OCI-LY1 (cell line): ENCODE measurements at regions not wholly inside any gene's neighbourhood (a gene's known extent, or its start where the extent isn't known, plus 50 kb on each side); places are given as distances from the start of the nearest gene placed in this dataset.

Source experiments
- H2AFZ ChIP-seq: fragments of 200-600 bp; sonication (generic), shearing (Covaris generic); 2 replicates; pipeline ENCODE4 v1.6.0; 2014; ENCODE audit warnings: antibody characterized with exemption, mild to moderate bottlenecking, low read length
- H3F3A ChIP-seq: fragments of 200-600 bp; sonication (generic), shearing (Covaris generic); 2 replicates; pipeline ENCODE4 v1.6.0; 2014; ENCODE audit warnings: mild to moderate bottlenecking, antibody characterized with exemption, low read length, moderate library complexity; ENCODE audit not compliant: insufficient read depth
- H3K27ac ChIP-seq: fragments of 200-600 bp; sonication (generic); 2 replicates; pipeline ENCODE4 v1.5.1; 2014; ENCODE audit warnings: low read length, mixed run types, mild to moderate bottlenecking, low read depth; ENCODE audit not compliant: poor library complexity, severe bottlenecking
- H3K27me3 ChIP-seq: fragments of 200-600 bp; sonication (generic); 2 replicates; pipeline ENCODE4 v1.6.0; 2014; ENCODE audit warnings: antibody characterized with exemption, mild to moderate bottlenecking, low read length, moderate library complexity; ENCODE audit not compliant: insufficient read depth
- H3K36me3 ChIP-seq: fragments of 200-600 bp; sonication (generic); 2 replicates; pipeline ENCODE4 v1.6.1; 2014; ENCODE audit warnings: mild to moderate bottlenecking, antibody characterized with exemption, low read length, moderate library complexity, mixed read lengths; ENCODE audit not compliant: insufficient read depth
- H3K4me1 ChIP-seq: fragments of 200-600 bp; sonication (generic); 2 replicates; pipeline ENCODE4 v1.5.1; 2014; ENCODE audit warnings: mild to moderate bottlenecking, low read length, moderate library complexity; ENCODE audit not compliant: insufficient read depth, severe bottlenecking
- H3K4me2 ChIP-seq: fragments of 200-600 bp; sonication (generic), shearing (Covaris generic); 2 replicates; pipeline ENCODE4 v1.6.1; 2014; ENCODE audit warnings: low read length
- H3K4me3 ChIP-seq: fragments of 200-600 bp; sonication (generic); 2 replicates; pipeline ENCODE4 v1.5.1; 2014; ENCODE audit warnings: low read length, low read depth, mild to moderate bottlenecking, mixed read lengths; ENCODE audit not compliant: poor library complexity, severe bottlenecking
- H3K79me2 ChIP-seq: fragments of 200-600 bp; shearing (Covaris generic); 2 replicates; pipeline ENCODE4 v1.6.1; 2016; ENCODE audit warnings: mixed run types, low read length, mixed read lengths; ENCODE audit not compliant: insufficient read depth
- H3K9ac ChIP-seq: fragments of 200-600 bp; sonication (generic), shearing (Covaris generic); 2 replicates; pipeline ENCODE4 v1.6.1; 2014; ENCODE audit warnings: mild to moderate bottlenecking, low read length, mixed read lengths
- H3K9me2 ChIP-seq: fragments of 200-600 bp; sonication (generic), shearing (Covaris generic); 2 replicates; pipeline ENCODE4 v1.6.1; 2014; ENCODE audit warnings: low read depth, mild to moderate bottlenecking, low read length, mixed read lengths
- H3K9me3 ChIP-seq: fragments of 200-600 bp; shearing (Covaris generic); 2 replicates; pipeline ENCODE4 v1.6.1; 2014; ENCODE audit warnings: low read length, mixed read lengths
- H4K20me1 ChIP-seq: fragments of 200-600 bp; sonication (generic), shearing (Covaris generic); 2 replicates; pipeline ENCODE4 v1.6.0; 2016; ENCODE audit warnings: mild to moderate bottlenecking, low read length; ENCODE audit not compliant: insufficient read depth
- EZH2 ChIP-seq: fragments of 200-600 bp; sonication (generic), shearing (Covaris generic); IDR thresholded peaks from 2 replicates; pipeline ENCODE4 v1.8.0; 2017; ENCODE audit warnings: borderline replicate concordance, mixed run types, mild to moderate bottlenecking, antibody characterized with exemption, low read length, moderate library complexity, mixed read lengths
- TF ChIP-seq, protein P1 (sequence below): fragments of 200-600 bp; sonication (generic), shearing (Covaris generic); IDR thresholded peaks from 2 replicates; pipeline ENCODE4 v1.5.1; 2017; ENCODE audit warnings: mild to moderate bottlenecking, antibody characterized with exemption, low read length, moderate library complexity, mixed read lengths

DNA sequence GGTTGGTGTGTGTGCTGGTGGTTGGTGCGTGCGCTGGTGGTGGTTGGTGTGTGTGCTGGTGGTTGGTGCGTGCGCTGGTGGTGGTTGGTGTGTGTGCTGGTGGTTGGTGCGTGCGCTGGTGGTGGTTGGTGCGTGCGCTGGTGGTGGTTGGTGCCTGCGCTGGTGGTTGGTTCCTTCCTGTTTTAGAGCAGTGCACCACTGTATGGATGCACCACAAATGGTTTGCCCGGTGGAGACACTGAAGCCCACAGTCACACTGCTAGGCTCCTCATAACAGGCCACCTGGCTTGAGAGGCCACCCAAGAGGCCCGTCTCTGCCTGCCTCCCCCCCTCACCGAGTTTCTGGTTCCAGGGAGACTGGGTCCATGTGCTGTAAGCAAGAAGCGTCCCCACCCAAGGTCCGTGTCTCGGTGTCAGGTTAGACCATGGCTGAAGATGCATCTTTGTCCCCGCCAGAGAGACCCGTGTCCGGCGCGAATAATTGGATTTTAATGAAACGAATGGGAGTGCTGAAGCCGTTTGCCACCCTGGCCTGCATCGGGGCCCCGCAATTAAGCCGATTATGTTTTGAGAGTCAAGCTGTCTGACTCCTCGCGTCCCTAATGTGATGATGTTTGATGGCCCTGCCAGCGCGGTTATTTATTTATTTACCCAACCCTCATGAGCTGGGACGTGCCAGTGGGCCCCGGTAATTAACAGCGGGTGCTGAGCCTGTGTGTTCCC is 161.3 kb upstream of the GSE1 start:
- Histone ChIP-seq H3K36me3 (no peaks in the 10 kb centered on the region), H3K9me2 (no peaks in the 10 kb centered on the region), H4K20me1 (no peaks in the 10 kb centered on the region), H3K9ac (no peak overlapping the region), H3K79me2 (no peaks in the 10 kb centered on the region), H3K27me3 (no peaks in the 10 kb centered on the region; the same call in 1 of the 2 replicates), H3F3A (no peaks in the 10 kb centered on the region), H2AFZ (no peak overlapping the region), H3K4me3 (no peak overlapping the region), H3K4me1 (peaks cover 33% of the 10 kb centered on the region), H3K27ac (no peak overlapping the region), H3K9me3 (no peaks in the 10 kb centered on the region), H3K4me2 (no peak overlapping the region)
- TF ChIP-seq, protein P1, sequence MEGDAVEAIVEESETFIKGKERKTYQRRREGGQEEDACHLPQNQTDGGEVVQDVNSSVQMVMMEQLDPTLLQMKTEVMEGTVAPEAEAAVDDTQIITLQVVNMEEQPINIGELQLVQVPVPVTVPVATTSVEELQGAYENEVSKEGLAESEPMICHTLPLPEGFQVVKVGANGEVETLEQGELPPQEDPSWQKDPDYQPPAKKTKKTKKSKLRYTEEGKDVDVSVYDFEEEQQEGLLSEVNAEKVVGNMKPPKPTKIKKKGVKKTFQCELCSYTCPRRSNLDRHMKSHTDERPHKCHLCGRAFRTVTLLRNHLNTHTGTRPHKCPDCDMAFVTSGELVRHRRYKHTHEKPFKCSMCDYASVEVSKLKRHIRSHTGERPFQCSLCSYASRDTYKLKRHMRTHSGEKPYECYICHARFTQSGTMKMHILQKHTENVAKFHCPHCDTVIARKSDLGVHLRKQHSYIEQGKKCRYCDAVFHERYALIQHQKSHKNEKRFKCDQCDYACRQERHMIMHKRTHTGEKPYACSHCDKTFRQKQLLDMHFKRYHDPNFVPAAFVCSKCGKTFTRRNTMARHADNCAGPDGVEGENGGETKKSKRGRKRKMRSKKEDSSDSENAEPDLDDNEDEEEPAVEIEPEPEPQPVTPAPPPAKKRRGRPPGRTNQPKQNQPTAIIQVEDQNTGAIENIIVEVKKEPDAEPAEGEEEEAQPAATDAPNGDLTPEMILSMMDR = no peak
- TF ChIP-seq EZH2 = no peak

DNA sequence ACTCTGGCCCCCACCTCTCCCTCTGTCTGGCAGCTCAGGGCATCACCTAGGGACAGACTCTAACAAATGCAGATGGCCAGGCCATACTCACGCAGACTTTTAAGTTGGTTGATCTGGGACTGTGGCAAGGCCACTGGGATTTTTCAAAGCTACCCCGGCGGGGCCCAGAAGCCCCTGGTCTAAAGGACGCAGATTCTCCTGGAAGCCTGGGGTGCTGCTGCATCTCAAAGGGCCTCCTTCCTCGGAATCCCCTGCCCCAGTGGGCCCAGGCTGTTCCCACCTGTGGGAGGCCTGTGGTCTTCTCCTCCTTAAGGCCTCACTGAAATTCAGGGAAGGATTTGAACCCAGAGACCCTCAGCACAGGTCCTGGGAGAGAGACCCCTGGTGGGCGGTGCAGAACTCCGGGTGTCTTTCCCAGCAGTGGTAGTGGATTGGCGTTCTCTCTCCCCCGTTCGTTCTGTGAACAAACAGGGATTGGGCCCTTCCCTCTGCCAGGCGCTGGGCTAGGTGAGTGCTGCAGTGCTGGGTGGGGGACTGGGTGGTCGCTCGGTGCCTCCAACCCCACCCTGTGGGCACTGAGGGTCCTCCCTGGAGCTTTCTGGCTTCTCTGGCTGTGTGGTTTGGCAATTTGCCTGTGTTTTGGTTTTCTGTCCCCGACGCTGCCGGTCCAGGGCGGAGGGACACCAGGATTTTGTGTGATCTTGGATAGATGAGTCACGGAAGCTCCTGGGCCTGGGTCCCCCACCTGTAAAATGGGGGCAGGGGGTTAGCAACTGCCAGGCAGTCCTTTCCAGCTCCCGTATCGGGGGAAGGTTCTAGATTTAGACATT is 160.5 kb upstream of the GSE1 start:
- Histone ChIP-seq H3K36me3 (no peaks in the 10 kb centered on the region), H3F3A (no peaks in the 10 kb centered on the region), H3K27ac (no peak overlapping the region), H3K4me2 (no peak overlapping the region), H3K79me2 (no peaks in the 10 kb centered on the region), H3K4me3 (no peak overlapping the region), H3K4me1 (peaks cover 25% of the 10 kb centered on the region), H2AFZ (no peak overlapping the region), H3K9ac (no peak overlapping the region), H3K9me3 (no peaks in the 10 kb centered on the region), H3K9me2 (no peaks in the 10 kb centered on the region), H4K20me1 (no peaks in the 10 kb centered on the region), H3K27me3 (no peaks in the 10 kb centered on the region; the same call in none of the 2 replicates)
- no peak for TF ChIP-seq EZH2
- TF ChIP-seq, protein P1 = no peak

DNA sequence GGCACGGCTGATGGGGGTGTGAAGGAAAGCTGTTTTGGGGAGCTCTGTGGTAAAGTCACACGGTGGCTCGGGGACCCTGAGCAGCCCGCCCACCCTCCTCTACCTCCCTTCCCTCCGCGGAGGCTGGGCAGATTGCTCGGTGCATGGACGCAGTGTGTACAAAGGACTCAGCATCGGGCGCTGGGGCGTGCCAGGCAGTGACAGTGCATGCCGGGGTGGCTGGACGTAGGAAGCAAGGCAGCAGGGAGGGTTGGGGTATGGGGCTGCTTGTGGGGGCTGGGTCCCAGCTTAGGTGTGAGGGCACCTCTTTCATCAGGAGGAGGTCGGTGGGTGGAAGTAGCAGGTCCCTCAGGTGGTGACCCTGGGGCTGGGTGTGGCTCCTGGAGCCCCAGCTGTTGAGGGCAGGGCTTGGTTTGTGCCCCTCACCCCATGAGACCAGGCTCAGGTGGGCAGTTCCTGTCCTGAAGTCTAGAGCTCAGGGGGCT is 159.9 kb upstream of the GSE1 start:
- H3K36me3 ChIP-seq = no peaks in the 10 kb centered on the region
- H3K9me3 ChIP-seq = no peaks in the 10 kb centered on the region
- no peaks in the 10 kb centered on the region for H4K20me1 ChIP-seq
- H3K4me1 ChIP-seq = peaks cover 18% of the 10 kb centered on the region
- no peak overlapping the region for H3K4me3 ChIP-seq
- H2AFZ ChIP-seq = no peak overlapping the region
- H3K27ac ChIP-seq = no peak overlapping the region
- no peaks in the 10 kb centered on the region for H3F3A ChIP-seq
- no peaks in the 10 kb centered on the region; the same call in none of the 2 replicates for H3K27me3 ChIP-seq
- no peak overlapping the region for H3K4me2 ChIP-seq
- H3K79me2 ChIP-seq = no peaks in the 10 kb centered on the region
- no peaks in the 10 kb centered on the region for H3K9me2 ChIP-seq
- TF ChIP-seq EZH2 = no peak
- TF ChIP-seq, protein P1 = no peak
- H3K9ac ChIP-seq = no peak overlapping the region
